K562 (cell line): ENCODE measurements at regions not wholly inside any gene's neighbourhood (a gene's known extent, or its start where the extent isn't known, plus 50 kb on each side); places are given as distances from the start of the nearest gene placed in this dataset.

Experiments used
- ATAC-seq: fragments of 200-7000 bp; cut with Tn5 transposase; 3 replicates; pipeline ENCODE4 v1.9.1; 2020; ENCODE audit warnings: moderate library complexity
- BruUV-seq: library from RNA; stranded (reverse); fragments of 400-500 nt; replicated peaks from 2 replicates; lab custom pipeline; 2021; lab: Mats Ljungman, UMichigan
- CTCF ChIA-PET: fragments of 300-600 bp; formaldehyde crosslinking; extraction: SDS; loops from one replicate; lab custom pipeline; 2021; ENCODE audit warnings: low intra/inter-chr PET ratio; lab: Yijun Ruan, JAX
- POLR2A ChIA-PET: fragments of 300-600, 350-650 bp; sonication (Branson Sonifier 250); formaldehyde crosslinking; extraction: SDS; loops from one replicate; lab custom pipeline; 2021; ENCODE audit warnings: antibody characterized with exemption, inconsistent platforms; lab: Yijun Ruan, JAX
- DNase-seq, 4 experiments: peaks; one replicate each; pipeline versions ENCODE4 v3.0.0 to v3.0.0-alpha.2; 2011 to 2018; ENCODE audit warnings: low spot score in 3 of 4, mixed read lengths in 3 of 4; ENCODE audit errors: extremely low read depth in 1 of 4
- FAIRE-seq: peaks from 2 replicates; lab custom pipeline; 2011; peaks lifted over from hg19 to GRCh38; lab: Jason Lieb, UNC
- H2AFZ ChIP-seq: 2 replicates; pipeline ENCODE4 v1.6.0; 2011; ENCODE audit warnings: low read depth, low read length, control low read depth, inconsistent platforms
- H3K27ac ChIP-seq: fragments of 200-600 bp; 3 replicates; pipeline ENCODE4 v1.8.0; 2011; ENCODE audit warnings: low read depth, mild to moderate bottlenecking, control low read depth, inconsistent platforms, low read length, moderate library complexity, mixed read lengths; ENCODE audit errors: extremely low read depth
- H3K27me3 ChIP-seq, 2 experiments: fragments of 300-600 bp in 1 of 2; 2 replicates in 1 of 2; 3 replicates in 1 of 2; pipeline versions ENCODE4 v1.6.0 to v1.8.0; 2011; ENCODE audit warnings: inconsistent platforms in 2 of 2, low read length in 2 of 2, mild to moderate bottlenecking in 1 of 2, mixed read lengths in 1 of 2, moderate library complexity in 1 of 2; ENCODE audit not compliant: control insufficient read depth in 2 of 2, insufficient read depth in 2 of 2
- H3K36me3 ChIP-seq: fragments of 300-600 bp; 3 replicates; pipeline ENCODE4 v1.8.0; 2011; ENCODE audit warnings: mild to moderate bottlenecking, low read length, inconsistent platforms; ENCODE audit not compliant: control insufficient read depth, insufficient read depth
- H3K4me1 ChIP-seq, 2 experiments: fragments of 200-600 bp in 1 of 2; replicated peaks in 1 of 2; 2 replicates in 1 of 2; 3 replicates in 1 of 2; pipeline versions ENCODE4 v1.5.1 to v1.8.0; 2011; ENCODE audit warnings: inconsistent platforms in 2 of 2, low read length in 2 of 2, mild to moderate bottlenecking in 1 of 2, mixed read lengths in 1 of 2, moderate library complexity in 1 of 2; ENCODE audit not compliant: control insufficient read depth in 2 of 2, insufficient read depth in 2 of 2
- H3K4me2 ChIP-seq: 2 replicates; pipeline ENCODE4 v1.6.1; 2011; ENCODE audit warnings: low read length, control low read depth, inconsistent platforms, mixed read lengths; ENCODE audit not compliant: insufficient read depth
- H3K4me3 ChIP-seq: fragments of 200-600 bp; sonication (generic), shearing (Covaris generic); 2 replicates; pipeline ENCODE4 v1.5.1; 2016; ENCODE audit warnings: control low read depth, inconsistent platforms
- H3K79me2 ChIP-seq: fragments of 200-600 bp; 3 replicates; pipeline ENCODE4 v1.8.0; 2011; ENCODE audit warnings: low read length, inconsistent platforms; ENCODE audit not compliant: control insufficient read depth, insufficient read depth
- H3K9ac ChIP-seq, 2 experiments: 2 replicates each; pipeline versions ENCODE4 v1.6.0 to v1.6.1; 2011; ENCODE audit warnings: low read depth in 2 of 2, low read length in 2 of 2, control low read depth in 1 of 2, inconsistent platforms in 1 of 2, mild to moderate bottlenecking in 1 of 2, mixed read lengths in 1 of 2; ENCODE audit not compliant: insufficient read depth in 1 of 2
- H3K9me1 ChIP-seq: one replicate; pipeline ENCODE4 v1.6.0; 2011; ENCODE audit warnings: inconsistent platforms, mild to moderate bottlenecking, low read length, moderate library complexity; ENCODE audit not compliant: control insufficient read depth, insufficient read depth
- H3K9me3 ChIP-seq: replicated peaks from 2 replicates; pipeline ENCODE4 v1.5.1; 2011; ENCODE audit warnings: low read depth, low read length, inconsistent platforms; ENCODE audit not compliant: control insufficient read depth, insufficient read depth
- H4K20me1 ChIP-seq: replicated peaks from 2 replicates; pipeline ENCODE4 v1.6.1; 2011; ENCODE audit warnings: low read length, inconsistent platforms, mixed read lengths; ENCODE audit not compliant: control insufficient read depth, insufficient read depth
- ETV1 ChIP-seq: fragments of 450-650 bp; conservative IDR thresholded peaks from 2 replicates; pipeline ENCODE4 v1.6.1; 2016; ENCODE audit warnings: missing genetic modification characterization, control low read depth, low read depth, missing compliant biosample characterization
- FOXP1 ChIP-seq: sonication (generic); formaldehyde crosslinking; IDR thresholded peaks from 2 replicates; pipeline ENCODE4 v1.8.0; 2022; ENCODE audit warnings: mild to moderate bottlenecking, missing genetic modification reagents
- HES1 ChIP-seq: fragments of 450-650 bp; IDR thresholded peaks from 2 replicates; pipeline ENCODE4 v1.6.1; 2016; ENCODE audit warnings: low read depth, mild to moderate bottlenecking, moderate library complexity
- KDM2B ChIP-seq: fragments of 250-450 bp; sonication (Bioruptor Pico); IDR thresholded peaks from 2 replicates; pipeline ENCODE4 v1.8.0; 2021; ENCODE audit warnings: mild to moderate bottlenecking, moderate library complexity
- REST ChIP-seq, 2 experiments: fragments of 450-650 bp; formaldehyde crosslinking in 1 of 2; IDR thresholded peaks; 2 replicates each; pipeline versions ENCODE4 v1.4.0 to v1.6.1; 2014 to 2020; ENCODE audit warnings: mild to moderate bottlenecking in 2 of 2, borderline replicate concordance in 1 of 2, low read depth in 1 of 2
- SIN3B ChIP-seq: fragments of 450-650 bp; IDR thresholded peaks from 2 replicates; pipeline ENCODE4 v1.6.1; 2017; ENCODE audit warnings: low read depth, mild to moderate bottlenecking, moderate library complexity
- SMARCE1 ChIP-seq: fragments of 450-650 bp; IDR thresholded peaks from 2 replicates; pipeline ENCODE4 v1.7.1; 2016; ENCODE audit warnings: mild to moderate bottlenecking
- SP1 ChIP-seq: sonication (generic); formaldehyde crosslinking; IDR thresholded peaks from 2 replicates; pipeline ENCODE4 v1.8.1; 2022; ENCODE audit warnings: mild to moderate bottlenecking, missing genetic modification reagents
- ZNF324 ChIP-seq: fragments of 250-450 bp; sonication (Bioruptor Pico); IDR thresholded peaks from 2 replicates; pipeline ENCODE4 v1.4.0; 2020; ENCODE audit warnings: mild to moderate bottlenecking
- ZNF707 ChIP-seq: fragments of 250-450 bp; sonication (Bioruptor Pico); conservative IDR thresholded peaks from 2 replicates; pipeline ENCODE4 v1.8.0; 2022; ENCODE audit warnings: inconsistent platforms, mild to moderate bottlenecking, moderate library complexity
- ZNF75A ChIP-seq: fragments of 450-650 bp; formaldehyde crosslinking; IDR thresholded peaks from 2 replicates; pipeline ENCODE4 v1.4.0; 2020; ENCODE audit warnings: mild to moderate bottlenecking
- WGBS: fragments of 100-300 bp; shearing (Covaris generic); methylation state at CpG from one replicate; pipeline ENCODE4 v1.1.6; 2016; ENCODE audit warnings: low coverage, mixed read lengths; ENCODE audit not compliant: insufficient coverage; ENCODE audit errors: missing lambda C conversion rate; 5-methylcytosine and 5-hydroxymethylcytosine counted together
- in situ Hi-C: fragments of 300-500 bp; cut with MboI; formaldehyde crosslinking; loops from 4 replicates; pipeline ENCODE4 v1.15.0; 2018; ENCODE audit warnings: inconsistent platforms, mixed read lengths
- intact Hi-C: fragments of 100-400 bp; cut with micrococcal nuclease; formaldehyde crosslinking; loops from 2 replicates; pipeline ENCODE4 v1.14.2; 2022

GRCh38 chr2:67782443-67782842 lies 280.4 kb downstream of the C1D start:
- Histone ChIP-seq H3K4me2 (no peak overlapping the region), H3K9me3 (no peaks in the 10 kb centered on the region), H3K27me3 (no peaks in the 10 kb centered on the region; a peak in 1 of 5 replicates), H3K27ac (no peak overlapping the region), H3K79me2 (no peaks in the 10 kb centered on the region), H2AFZ (no peak overlapping the region), H3K9me1 (no peaks in the 10 kb centered on the region), H3K4me1 (no peaks in the 10 kb centered on the region), H3K4me3 (no peak overlapping the region), H3K9ac (no peak overlapping the region), H4K20me1 (no peaks in the 10 kb centered on the region), H3K36me3 (no peaks in the 10 kb centered on the region)
- ChIA-PET CTCF (no interaction called here), POLR2A (no interaction called here)
- no TSS peak for BruUV-seq
- no peak for TF ChIP-seq KDM2B (CRISPR knock-in tag)
- TF ChIP-seq SMARCE1: no peak
- no peak for TF ChIP-seq REST (IDR thresholded peaks at IDR 0.05; ENCODE audit: borderline replicate concordance)
- TF ChIP-seq REST (CRISPR knock-in tag; IDR thresholded peaks at IDR 0.05; ENCODE audit: low read depth): no peak
- TF ChIP-seq ZNF707: no peak
- TF ChIP-seq ETV1 (tag): no peak
- TF ChIP-seq ZNF324: no peak
- TF ChIP-seq SP1 (CRISPR knock-in tag): no peak
- no peak for TF ChIP-seq SIN3B
- no peak for TF ChIP-seq ZNF75A (CRISPR knock-in tag)
- TF ChIP-seq FOXP1 (CRISPR knock-in tag): no peak
- no peak for TF ChIP-seq HES1
- FAIRE-seq (no peak), ATAC-seq (no peak), DNase-seq (no peak)
- WGBS: 0% methylated on average over 4 of the region's 4 CpGs
- in situ Hi-C loops: no loop called here
- intact Hi-C loops: no loop called here
